ENCODE measurements at regions not wholly inside any gene's neighbourhood (a gene's known extent, or its start where the extent isn't known, plus 50 kb on each side); places are given as distances from the start of the nearest gene placed in this dataset.
A peak's percentile ranks its signal among the peaks of the same experiment; 100 is the strongest.

GRCh38 chr6:141316236-141316635, 816.5 kb upstream of the GJE1 start:
- no peak for DNase-seq

- no peak for DNase-seq
These were observed 818.7 kb upstream of the GJE1 start for GRCh38 chr6:141313986-141314385.

DNA sequence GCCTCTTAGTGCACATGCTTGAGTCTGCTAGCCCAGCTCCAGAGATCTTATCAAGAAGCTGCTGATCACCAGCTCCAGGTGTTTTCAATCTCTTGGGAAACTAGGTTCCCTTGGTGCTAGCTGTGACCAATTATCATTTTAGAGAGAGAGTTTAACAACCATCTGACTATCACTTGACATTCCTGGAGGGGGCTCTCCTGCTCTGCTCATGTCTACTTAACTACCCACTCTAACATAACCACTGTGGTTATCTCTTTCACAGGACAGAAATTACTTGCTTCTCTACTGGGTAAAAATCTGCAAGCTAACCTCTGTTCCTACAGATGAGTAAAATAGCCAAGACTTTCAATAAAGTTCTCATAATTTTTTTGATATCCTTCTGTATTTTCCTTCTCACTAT, 823.4 kb upstream of the GJE1 start:
- no peak for DNase-seq

GRCh38 chr6:141307309-141307998, 825.3 kb upstream of the GJE1 start:
- no peak for DNase-seq

DNA sequence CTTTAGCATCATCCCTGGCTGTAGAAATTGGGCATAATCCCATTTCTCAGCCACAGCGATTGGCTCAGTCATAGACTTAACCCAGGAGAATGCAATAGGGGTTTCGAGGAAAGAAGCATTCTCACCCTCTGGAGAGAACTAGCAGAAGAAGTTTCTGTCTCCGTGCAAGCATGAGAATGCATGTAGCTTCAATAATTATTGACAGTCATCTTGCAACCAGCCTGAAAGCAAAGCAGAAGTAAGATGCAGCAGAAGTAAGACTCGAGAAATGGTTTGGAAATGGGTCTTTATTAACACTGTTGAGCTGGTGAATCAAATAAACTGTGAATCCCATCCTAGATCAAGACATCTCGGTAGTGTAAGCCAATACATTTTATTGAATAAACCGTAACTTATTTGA, 828.8 kb upstream of the GJE1 start:
- DNase-seq, result no peak

- DNase-seq, result no peak
These were observed 830.9 kb upstream of the GJE1 start for GRCh38 chr6:141301779-141302178.

GRCh38 chr6:141290941-141291721, 841.6 kb upstream of the GJE1 start:
- DNase-seq, result no peak

- no peak for DNase-seq
These were observed 843.8 kb upstream of the GJE1 start for GRCh38 chr6:141288947-141289346.

- no peak for DNase-seq
These were observed 850.5 kb upstream of the GJE1 start for GRCh38 chr6:141282263-141282662.

DNA sequence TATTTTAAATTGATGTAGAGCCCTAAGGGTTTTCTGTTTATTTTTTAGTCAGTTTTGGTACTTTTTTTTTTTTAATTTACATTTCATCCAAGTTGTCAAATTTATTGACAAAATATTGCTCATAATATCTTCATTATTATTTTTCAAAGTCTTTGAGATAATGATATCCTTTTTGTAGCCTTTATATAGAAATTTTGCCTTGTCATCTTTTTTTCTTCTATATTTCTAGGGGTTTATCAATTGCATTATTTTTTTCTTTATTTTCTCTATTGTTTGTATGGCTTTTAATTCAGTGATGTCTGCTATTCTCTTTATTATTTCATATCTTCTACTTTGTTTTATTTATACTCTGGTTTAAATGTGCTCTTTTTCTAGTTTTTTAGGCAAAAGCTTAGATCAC, 863.0 kb upstream of the GJE1 start:
- no peak for DNase-seq

DNA sequence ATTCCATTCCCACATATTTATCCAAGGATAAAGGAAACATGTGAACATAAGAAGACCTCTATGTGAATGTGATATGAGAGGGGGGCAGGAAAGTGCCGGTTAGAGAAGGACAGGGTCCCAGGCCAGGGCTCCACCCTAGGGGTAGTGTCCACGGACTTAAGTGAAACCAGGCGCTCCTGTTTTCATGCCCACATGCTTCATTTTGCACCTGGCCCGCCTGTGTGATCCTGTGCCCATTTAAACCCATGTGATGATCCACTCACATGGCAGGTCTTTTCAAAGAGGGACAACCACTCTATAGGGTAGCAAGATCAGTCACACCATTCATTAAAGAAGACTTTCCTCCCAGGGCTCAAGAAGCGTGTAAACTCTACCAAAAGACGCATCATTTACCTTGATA, 865.3 kb upstream of the GJE1 start:
- DNase-seq, result no peak

DNA sequence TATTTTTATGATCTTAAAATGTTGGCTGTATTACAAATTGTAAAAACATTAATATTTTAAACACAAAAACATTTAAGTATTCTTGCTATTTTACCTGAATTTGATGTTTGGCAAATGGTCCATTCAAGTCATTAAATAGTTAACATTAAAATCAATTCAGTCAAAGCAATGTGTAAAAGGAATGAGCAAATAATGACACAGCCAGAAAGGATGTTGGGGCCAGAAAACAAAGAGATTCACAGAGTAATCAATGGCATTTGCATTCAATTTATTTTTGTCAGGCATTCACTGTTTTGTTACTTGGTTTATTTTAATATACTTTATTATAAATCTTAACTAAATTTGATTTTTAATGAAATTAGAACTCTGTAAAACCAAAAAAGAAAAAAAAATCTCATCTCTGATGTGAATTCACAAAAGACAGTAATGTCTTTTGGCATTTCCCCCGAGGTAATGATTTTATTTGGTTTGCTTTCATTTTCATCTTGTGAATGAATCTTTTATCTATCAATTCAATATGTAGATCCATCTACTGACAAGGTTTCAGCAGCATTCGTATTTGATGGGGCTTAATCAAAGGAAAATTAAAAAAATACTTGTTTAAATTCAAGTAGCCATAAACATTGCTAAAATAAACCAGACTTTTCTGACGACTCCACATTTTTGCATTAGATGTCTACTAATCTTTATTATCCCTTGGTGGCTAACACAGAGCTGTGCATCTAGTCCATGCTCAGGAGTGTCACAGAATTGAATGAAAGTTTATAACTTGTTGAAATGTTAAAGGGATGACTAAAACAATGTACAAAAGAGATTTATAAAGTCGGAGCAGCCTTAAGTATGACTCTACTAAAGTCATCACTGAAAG, 866.7 kb upstream of the GJE1 start:
- no peak for DNase-seq

DNA sequence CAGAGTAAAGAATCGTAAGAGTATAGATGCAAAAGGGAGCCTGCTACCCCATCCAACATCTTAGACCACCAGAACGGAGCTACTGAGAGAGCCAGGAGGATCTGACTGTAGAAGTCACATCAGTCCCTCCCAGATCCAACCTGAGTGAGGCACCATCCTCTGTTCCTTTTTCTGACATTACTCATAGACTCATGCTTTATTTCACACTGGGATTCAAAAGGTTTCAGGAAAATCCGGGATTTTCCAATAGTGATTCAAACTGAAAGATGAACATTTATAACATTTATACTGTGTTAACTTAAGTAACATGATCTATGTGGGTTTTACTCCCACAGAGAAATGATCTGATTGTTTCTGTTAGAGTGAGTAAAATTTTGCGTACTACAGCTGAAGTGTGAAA, 868.6 kb upstream of the GJE1 start:
- no peak for DNase-seq

DNA sequence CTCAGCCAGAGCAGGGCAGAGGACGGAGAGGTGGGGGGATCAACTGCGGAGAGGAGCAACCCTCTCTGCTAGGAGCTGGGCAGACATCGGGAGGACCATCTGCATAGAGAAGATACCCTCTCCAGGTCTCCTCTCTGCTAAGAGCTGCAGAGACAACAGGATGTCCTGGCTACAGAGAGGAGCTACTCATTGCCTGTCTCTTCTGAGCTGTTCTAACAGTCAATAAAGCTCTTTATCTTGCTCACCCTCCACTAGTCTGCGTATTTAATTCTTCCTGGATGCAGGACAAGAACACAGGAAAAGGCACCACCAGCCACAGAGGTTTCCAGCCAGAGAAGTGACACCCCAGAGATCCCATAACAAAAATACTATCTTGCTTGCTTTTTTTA, 871.1 kb upstream of the GJE1 start:
- no peak for DNase-seq

DNA sequence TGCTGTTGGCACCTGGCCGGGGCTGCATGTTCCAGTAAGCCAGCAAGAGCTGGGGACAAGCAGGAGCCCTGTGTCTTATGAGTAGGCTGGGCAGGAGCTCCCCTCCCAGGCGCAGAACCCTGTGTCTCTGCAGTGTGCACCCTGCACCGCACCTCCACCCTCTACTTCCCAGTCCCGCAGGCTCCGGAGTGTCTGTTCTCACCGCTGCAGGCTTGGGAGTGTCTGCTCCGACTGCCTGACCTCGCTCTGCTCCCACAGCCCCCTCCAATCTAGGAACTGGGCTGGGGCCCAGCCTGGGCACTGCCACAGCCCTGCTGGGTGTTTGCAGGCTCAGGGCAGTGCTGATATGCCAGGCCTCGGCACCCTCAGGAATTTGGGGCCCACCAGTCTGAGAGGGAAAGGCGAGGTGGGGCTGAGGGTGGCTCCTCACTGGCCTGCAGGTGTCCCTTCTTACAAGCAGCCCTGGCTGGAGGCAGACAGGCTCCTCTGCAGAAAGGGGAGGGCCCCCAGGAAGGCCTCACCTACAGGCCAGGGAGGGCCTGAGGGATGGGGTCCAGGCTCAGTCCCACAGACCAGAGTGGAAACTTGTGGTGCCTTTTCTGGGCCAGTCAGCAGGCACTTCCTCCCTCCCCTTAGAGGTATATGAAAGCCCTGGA, 871.6 kb upstream of the GJE1 start:
- DNase-seq, result no peak

DNA sequence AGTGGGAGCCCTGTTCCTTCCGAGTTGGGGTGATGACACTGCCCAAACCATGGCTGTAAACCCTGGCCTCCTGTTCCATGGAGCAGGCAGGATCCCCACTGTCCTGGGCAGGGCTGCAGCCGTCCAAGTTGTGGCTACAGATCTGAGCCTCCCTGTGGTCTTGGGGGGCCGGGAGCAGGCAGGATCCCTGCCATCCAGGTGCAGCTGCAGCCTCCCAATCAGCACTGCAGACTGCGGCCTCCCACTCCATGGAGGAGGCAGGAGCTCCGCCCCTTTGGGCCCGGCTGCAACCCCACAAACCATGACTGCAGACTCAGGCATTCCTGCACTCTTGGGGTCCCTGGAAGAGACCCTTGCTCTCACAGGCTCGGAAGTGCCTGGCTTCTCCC, 872.1 kb upstream of the GJE1 start:
- DNase-seq, result no peak

DNA sequence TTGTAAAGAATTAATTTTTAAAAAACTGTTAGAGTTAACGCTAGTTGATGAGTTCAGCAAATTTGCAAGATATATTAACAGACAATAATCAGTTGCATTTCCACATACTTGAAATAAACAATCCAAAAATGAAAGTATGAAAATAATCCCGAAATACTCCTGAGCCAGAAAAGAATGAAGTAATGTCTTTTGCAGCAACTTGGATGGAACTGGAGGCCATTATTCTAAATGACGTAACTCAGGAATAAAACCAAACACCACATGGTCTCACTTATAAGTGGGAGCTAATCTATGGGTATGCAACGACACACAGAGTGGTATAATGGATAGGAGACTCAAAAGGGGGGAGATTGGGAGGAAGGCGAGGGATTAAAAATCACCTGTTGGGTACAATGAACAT, 872.9 kb upstream of the GJE1 start:
- peak in 1 of 2 donors; percentile 23 for DNase-seq

- no peak for DNase-seq
These were observed 873.6 kb upstream of the GJE1 start for GRCh38 chr6:141259091-141259490.

GRCh38 chr6:141258516-141258915, 874.2 kb upstream of the GJE1 start:
- DNase-seq, result no peak

DNA sequence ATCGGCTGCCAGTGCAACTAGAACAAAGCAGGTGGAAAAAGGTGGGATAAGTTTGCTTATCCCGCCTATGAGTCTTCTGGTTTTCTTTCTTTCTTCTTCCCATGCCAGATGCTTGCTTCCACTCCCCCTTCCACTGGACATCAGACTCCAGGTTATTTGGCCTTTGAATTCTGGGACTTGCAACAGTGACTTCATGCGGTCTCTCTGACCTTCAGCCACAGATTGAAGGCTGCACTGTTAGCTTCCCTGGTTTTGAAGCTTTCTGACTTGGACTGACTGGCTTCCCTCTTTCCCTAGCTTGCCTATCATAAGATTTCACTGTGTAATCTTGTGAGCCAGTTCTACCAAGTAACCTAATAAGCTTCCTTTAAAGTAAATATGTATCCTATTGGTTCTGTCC, 878.4 kb upstream of the GJE1 start:
- no peak for DNase-seq

GRCh38 chr6:141252828-141253608, 879.7 kb upstream of the GJE1 start:
- DNase-seq, result no peak
